ENCODE measurements at regions not wholly inside any gene's neighbourhood (a gene's known extent, or its start where the extent isn't known, plus 50 kb on each side); places are given as distances from the start of the nearest gene placed in this dataset.

GRCh38 chr18:24560511-24560981 is 100.1 kb downstream of the HRH4 start:
- FAIRE-seq = no peak
- TF ChIP-seq, protein P1, sequence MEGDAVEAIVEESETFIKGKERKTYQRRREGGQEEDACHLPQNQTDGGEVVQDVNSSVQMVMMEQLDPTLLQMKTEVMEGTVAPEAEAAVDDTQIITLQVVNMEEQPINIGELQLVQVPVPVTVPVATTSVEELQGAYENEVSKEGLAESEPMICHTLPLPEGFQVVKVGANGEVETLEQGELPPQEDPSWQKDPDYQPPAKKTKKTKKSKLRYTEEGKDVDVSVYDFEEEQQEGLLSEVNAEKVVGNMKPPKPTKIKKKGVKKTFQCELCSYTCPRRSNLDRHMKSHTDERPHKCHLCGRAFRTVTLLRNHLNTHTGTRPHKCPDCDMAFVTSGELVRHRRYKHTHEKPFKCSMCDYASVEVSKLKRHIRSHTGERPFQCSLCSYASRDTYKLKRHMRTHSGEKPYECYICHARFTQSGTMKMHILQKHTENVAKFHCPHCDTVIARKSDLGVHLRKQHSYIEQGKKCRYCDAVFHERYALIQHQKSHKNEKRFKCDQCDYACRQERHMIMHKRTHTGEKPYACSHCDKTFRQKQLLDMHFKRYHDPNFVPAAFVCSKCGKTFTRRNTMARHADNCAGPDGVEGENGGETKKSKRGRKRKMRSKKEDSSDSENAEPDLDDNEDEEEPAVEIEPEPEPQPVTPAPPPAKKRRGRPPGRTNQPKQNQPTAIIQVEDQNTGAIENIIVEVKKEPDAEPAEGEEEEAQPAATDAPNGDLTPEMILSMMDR (IDR thresholded peaks at IDR 0.05; ENCODE audit: insufficient read depth, missing control alignments) = no peak
- DNase-seq (ENCODE audit: insufficient read length, low spot score) = no peak

DNA sequence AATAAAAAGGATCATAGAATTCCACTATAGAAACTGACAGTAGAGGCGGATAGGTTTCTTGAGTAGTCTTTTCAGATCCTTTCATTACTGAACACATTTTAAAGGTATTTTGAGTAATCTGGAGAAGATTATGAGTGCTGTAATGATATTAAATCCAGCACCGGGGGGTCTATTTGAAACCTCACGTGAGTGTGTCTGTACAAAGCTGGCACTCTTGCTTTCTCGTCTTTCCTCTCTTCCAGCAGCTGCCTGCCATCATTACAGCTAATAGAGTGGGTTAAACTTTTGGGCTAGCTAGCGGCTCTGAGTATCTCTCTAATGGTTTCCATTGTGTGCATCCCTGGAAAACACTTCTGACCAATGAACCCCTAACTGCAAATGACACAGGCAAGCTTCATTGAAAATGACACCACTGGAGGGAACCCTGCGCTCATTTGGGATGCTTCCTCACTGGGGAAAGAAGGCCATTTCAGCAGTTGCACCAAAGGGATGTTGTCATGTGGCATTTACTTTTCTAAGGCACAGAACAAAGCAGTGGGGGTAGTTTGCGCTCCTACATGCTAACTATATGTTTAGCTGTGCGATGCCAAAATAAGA is 101.0 kb downstream of the HRH4 start:
- DNase-seq (ENCODE audit: insufficient read length, low spot score) (no peak), FAIRE-seq (no peak)
- TF ChIP-seq, protein P1 (IDR thresholded peaks at IDR 0.05; ENCODE audit: insufficient read depth, missing control alignments) = no peak

GRCh38 chr18:24567199-24567598 is 106.8 kb downstream of the HRH4 start:
- TF ChIP-seq, protein P1 (IDR thresholded peaks at IDR 0.05; ENCODE audit: insufficient read depth, missing control alignments) = no peak
- DNase-seq (ENCODE audit: insufficient read length, low spot score) (no peak), FAIRE-seq (no peak)

GRCh38 chr18:24570716-24571115 is 110.3 kb downstream of the HRH4 start:
- TF ChIP-seq, protein P1 (IDR thresholded peaks at IDR 0.05; ENCODE audit: insufficient read depth, missing control alignments) = no peak
- no peak for DNase-seq (ENCODE audit: insufficient read length, low spot score)
- FAIRE-seq = no peak

DNA sequence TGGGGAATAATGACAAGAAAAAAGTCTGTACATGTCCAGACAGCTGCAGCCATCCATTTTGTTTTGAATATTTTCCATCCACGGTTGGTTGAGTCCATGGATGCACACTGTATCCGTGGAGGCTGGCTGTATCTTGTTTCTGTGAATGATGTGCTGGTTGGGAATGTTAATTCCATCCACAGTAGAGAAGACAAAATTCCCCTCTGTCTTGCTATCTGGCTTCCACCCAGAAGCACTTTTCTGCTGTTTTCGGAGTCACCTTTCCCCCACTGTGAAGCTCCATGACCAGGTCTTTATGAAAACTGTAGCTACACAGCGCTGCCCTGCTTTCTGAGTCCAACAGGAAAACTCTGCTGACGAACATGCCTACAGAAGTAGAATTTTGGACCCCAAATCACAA is 122.3 kb downstream of the HRH4 start:
- TF ChIP-seq, protein P1 (IDR thresholded peaks at IDR 0.05; ENCODE audit: insufficient read depth, missing control alignments) = no peak
- FAIRE-seq (no peak), DNase-seq (ENCODE audit: insufficient read length, low spot score) (no peak)

- no peak for DNase-seq (ENCODE audit: insufficient read length, low spot score)
- TF ChIP-seq, protein P1 (IDR thresholded peaks at IDR 0.05; ENCODE audit: insufficient read depth, missing control alignments) = no peak
- FAIRE-seq = no peak
These were observed 123.8 kb downstream of the HRH4 start for GRCh38 chr18:24584205-24584604.

- FAIRE-seq = no peak
- no peak for DNase-seq (ENCODE audit: insufficient read length, low spot score)
- TF ChIP-seq, protein P1 (IDR thresholded peaks at IDR 0.05; ENCODE audit: insufficient read depth, missing control alignments) = no peak
These were observed 124.4 kb downstream of the HRH4 start for GRCh38 chr18:24584813-24585212.

Measured in D721Med (cell line).